ENCODE measurements at regions not wholly inside any gene's neighbourhood (a gene's known extent, or its start where the extent isn't known, plus 50 kb on each side); places are given as distances from the start of the nearest gene placed in this dataset.

DNA sequence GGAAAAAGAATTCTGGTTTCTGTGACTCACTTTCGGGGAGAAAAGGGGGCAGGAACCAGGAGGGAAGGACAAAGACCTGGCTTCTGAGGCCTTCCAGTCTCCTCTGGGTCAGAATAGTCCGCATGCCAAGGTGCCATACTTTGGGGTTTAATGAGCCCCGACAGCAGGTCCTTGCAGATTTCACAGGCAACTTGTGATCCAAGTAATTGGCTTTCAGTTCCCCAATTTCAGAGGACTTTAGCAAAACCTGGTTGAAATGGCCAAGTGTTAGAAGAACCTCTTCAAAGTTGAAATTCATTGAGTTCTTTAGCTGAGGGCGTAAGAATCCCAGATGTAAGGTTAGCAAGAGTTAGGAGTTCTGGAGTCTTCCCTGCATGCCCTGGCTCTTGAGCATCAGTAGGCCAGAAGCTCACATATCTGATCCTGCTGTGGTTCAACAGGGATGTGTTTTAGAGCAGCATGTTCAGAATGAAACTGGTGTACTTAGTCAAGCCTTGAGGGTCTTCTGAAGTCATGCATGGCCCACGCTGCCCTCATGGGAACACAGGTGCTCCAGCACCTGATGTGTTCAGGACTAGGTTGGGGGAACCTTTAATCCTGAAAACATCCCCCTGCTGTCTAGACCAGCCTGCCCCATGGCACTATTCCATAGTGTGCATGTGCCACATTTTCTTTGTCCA lies 143.0 kb downstream of the NUP35 start:
- Histone ChIP-seq H3K36me3 (ENCODE audit: control insufficient read depth in 3 of 3, insufficient read depth in 3 of 3, low read length in 3 of 3) (no peaks in the 10 kb centered on the region), H3K9ac (ENCODE audit: low read depth in 1 of 3, low read length in 3 of 3) (no peak overlapping the region), H3K4me3 (ENCODE audit: low read length in 3 of 3) (no peak overlapping the region), H3K27me3 (ENCODE audit: control insufficient read depth in 3 of 3, insufficient read depth in 3 of 3, low read length in 3 of 3) (no peaks in the 10 kb centered on the region), H3K9me3 (ENCODE audit: control insufficient read depth in 3 of 3, low read length in 3 of 3) (peaks cover 0 to 5% (median 0%) of the 10 kb centered on the region in 3 donors), H3K27ac (ENCODE audit: low read depth, low read length) (no peak overlapping the region), H3K4me1 (ENCODE audit: control insufficient read depth in 3 of 3, insufficient read depth in 3 of 3, low read length in 3 of 3) (no peaks in the 10 kb centered on the region)

DNA sequence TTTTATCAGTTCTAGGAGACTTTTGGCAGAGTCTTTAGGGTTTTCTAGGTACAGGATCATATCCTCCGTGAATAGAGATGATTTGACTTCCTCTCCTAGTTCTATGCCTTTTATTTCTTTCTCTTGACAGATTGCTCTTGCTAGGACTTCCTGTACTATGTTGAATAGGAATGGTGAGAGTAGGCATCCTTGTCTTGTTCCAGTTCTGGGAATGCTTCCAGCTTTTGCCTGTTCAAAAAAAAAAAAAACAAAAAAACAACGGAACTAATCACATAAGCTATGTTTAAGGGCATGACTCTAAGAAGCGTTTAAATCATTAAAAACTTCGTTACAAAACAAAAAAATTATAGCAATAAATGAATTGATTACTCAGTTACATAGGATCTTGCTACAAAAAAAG lies 145.7 kb downstream of the NUP35 start:
- Histone ChIP-seq H3K27ac (ENCODE audit: low read depth, low read length) (no peak overlapping the region), H3K9me3 (ENCODE audit: control insufficient read depth in 3 of 3, low read length in 3 of 3) (peaks cover 0 to 5% (median 0%) of the 10 kb centered on the region in 3 donors), H3K36me3 (ENCODE audit: control insufficient read depth in 3 of 3, insufficient read depth in 3 of 3, low read length in 3 of 3) (no peaks in the 10 kb centered on the region), H3K9ac (ENCODE audit: low read depth in 1 of 3, low read length in 3 of 3) (no peak overlapping the region), H3K27me3 (ENCODE audit: control insufficient read depth in 3 of 3, insufficient read depth in 3 of 3, low read length in 3 of 3) (no peaks in the 10 kb centered on the region), H3K4me1 (ENCODE audit: control insufficient read depth in 3 of 3, insufficient read depth in 3 of 3, low read length in 3 of 3) (no peaks in the 10 kb centered on the region), H3K4me3 (ENCODE audit: low read length in 3 of 3) (peak overlapping the region in 1 of 3 donors; percentile 7)

DNA sequence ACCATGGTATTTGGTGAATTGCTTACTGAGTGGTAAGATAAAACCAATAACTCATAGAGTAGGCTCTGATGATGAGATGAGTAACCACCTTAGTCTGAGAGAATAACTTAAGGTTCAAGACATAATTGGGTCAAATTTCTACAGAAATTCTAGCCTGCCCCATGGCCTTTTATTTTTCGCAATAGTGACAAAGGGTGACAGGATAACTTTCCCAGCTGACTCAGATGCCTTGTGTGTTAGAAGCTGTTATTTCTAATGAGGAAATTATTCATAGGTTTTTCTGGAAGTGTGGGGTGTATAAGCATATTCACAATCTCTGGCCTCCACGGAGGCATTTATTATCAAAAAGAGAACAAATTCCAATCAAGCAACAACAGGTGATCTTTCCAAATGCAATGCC lies 159.0 kb downstream of the NUP35 start:
- Histone ChIP-seq H3K9ac (ENCODE audit: low read depth in 1 of 3, low read length in 3 of 3) (no peak overlapping the region), H3K4me3 (ENCODE audit: low read length in 3 of 3) (no peak overlapping the region), H3K4me1 (ENCODE audit: control insufficient read depth in 3 of 3, insufficient read depth in 3 of 3, low read length in 3 of 3) (no peaks in the 10 kb centered on the region), H3K9me3 (ENCODE audit: control insufficient read depth in 3 of 3, low read length in 3 of 3) (no peaks in the 10 kb centered on the region), H3K27ac (ENCODE audit: low read depth, low read length) (no peak overlapping the region), H3K36me3 (ENCODE audit: control insufficient read depth in 3 of 3, insufficient read depth in 3 of 3, low read length in 3 of 3) (no peaks in the 10 kb centered on the region), H3K27me3 (ENCODE audit: control insufficient read depth in 3 of 3, insufficient read depth in 3 of 3, low read length in 3 of 3) (no peaks in the 10 kb centered on the region)

DNA sequence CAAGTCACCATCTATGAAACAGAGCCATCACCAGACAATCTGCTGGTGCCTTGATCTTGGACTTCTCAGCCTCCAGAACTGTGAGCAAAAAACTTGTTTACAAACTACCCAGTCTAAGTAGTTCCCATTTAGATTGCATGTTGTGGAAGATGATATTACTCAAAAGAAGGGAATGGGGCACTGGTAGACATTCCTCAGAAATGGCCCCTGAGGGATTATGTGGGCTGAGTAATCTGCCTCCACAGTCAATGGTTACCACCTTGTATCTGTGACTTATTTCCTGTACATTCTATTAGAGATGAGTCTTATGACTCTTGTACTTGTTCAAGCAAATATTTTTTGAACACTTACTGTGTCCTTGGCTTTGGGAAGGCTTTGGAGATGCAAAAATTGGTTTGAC lies 160.4 kb downstream of the NUP35 start:
- no peaks in the 10 kb centered on the region for H3K36me3 ChIP-seq (ENCODE audit: control insufficient read depth in 3 of 3, insufficient read depth in 3 of 3, low read length in 3 of 3)
- no peaks in the 10 kb centered on the region for H3K4me1 ChIP-seq (ENCODE audit: control insufficient read depth in 3 of 3, insufficient read depth in 3 of 3, low read length in 3 of 3)
- H3K27me3 ChIP-seq (ENCODE audit: control insufficient read depth in 3 of 3, insufficient read depth in 3 of 3, low read length in 3 of 3) = no peaks in the 10 kb centered on the region
- no peak overlapping the region for H3K9ac ChIP-seq (ENCODE audit: low read depth in 1 of 3, low read length in 3 of 3)
- H3K4me3 ChIP-seq (ENCODE audit: low read length in 3 of 3) = no peak overlapping the region
- no peak overlapping the region for H3K27ac ChIP-seq (ENCODE audit: low read depth, low read length)
- H3K9me3 ChIP-seq (ENCODE audit: control insufficient read depth in 3 of 3, low read length in 3 of 3) = no peaks in the 10 kb centered on the region

DNA sequence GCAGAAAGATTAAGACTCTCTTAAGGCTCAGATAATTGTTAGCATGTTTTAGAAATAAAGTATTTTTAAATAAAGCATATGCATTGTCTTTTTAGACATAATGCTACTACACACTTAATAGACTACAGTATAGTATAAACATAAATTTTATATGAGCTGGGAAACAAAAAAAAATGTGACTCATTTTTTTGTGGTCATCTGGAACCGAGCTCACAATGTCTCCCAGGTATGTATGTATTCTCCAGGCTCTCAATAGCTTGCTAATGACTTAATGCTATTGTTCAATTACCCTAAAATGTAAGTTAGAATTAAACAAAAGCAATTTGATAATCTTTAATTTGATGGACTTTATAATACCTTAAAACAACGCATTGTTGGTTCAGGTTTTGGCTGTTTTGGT lies 167.2 kb downstream of the NUP35 start:
- no peaks in the 10 kb centered on the region for H3K27me3 ChIP-seq (ENCODE audit: control insufficient read depth in 3 of 3, insufficient read depth in 3 of 3, low read length in 3 of 3)
- no peak overlapping the region for H3K9ac ChIP-seq (ENCODE audit: low read depth in 1 of 3, low read length in 3 of 3)
- no peak overlapping the region for H3K27ac ChIP-seq (ENCODE audit: low read depth, low read length)
- no peaks in the 10 kb centered on the region for H3K36me3 ChIP-seq (ENCODE audit: control insufficient read depth in 3 of 3, insufficient read depth in 3 of 3, low read length in 3 of 3)
- no peaks in the 10 kb centered on the region for H3K4me1 ChIP-seq (ENCODE audit: control insufficient read depth in 3 of 3, insufficient read depth in 3 of 3, low read length in 3 of 3)
- no peaks in the 10 kb centered on the region for H3K9me3 ChIP-seq (ENCODE audit: control insufficient read depth in 3 of 3, low read length in 3 of 3)
- no peak overlapping the region for H3K4me3 ChIP-seq (ENCODE audit: low read length in 3 of 3)

DNA sequence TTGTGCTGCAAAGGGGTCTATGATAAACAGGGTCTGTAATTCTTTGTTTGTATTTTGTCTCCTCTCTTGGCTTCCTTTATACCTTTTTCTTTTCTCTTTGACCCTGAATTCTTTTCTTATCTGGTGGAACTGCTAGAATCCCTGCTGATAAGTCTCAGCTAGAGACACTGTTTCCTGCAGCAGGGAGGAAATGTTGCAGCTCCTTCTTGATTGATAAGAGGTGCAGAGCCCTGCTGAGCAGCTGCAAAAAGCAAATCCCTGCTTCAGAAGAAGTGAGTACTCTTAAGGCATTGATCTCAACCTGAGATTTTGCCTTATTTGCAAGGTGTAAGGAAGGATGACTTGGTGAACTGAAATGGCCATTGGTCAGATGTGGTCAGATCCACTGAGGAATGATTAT lies 167.8 kb downstream of the NUP35 start:
- H3K27me3 ChIP-seq (ENCODE audit: control insufficient read depth in 3 of 3, insufficient read depth in 3 of 3, low read length in 3 of 3) = no peaks in the 10 kb centered on the region
- H3K36me3 ChIP-seq (ENCODE audit: control insufficient read depth in 3 of 3, insufficient read depth in 3 of 3, low read length in 3 of 3) = no peaks in the 10 kb centered on the region
- no peaks in the 10 kb centered on the region for H3K9me3 ChIP-seq (ENCODE audit: control insufficient read depth in 3 of 3, low read length in 3 of 3)
- H3K4me1 ChIP-seq (ENCODE audit: control insufficient read depth in 3 of 3, insufficient read depth in 3 of 3, low read length in 3 of 3) = no peaks in the 10 kb centered on the region
- H3K9ac ChIP-seq (ENCODE audit: low read depth in 1 of 3, low read length in 3 of 3) = no peak overlapping the region
- no peak overlapping the region for H3K4me3 ChIP-seq (ENCODE audit: low read length in 3 of 3)
- H3K27ac ChIP-seq (ENCODE audit: low read depth, low read length) = no peak overlapping the region

DNA sequence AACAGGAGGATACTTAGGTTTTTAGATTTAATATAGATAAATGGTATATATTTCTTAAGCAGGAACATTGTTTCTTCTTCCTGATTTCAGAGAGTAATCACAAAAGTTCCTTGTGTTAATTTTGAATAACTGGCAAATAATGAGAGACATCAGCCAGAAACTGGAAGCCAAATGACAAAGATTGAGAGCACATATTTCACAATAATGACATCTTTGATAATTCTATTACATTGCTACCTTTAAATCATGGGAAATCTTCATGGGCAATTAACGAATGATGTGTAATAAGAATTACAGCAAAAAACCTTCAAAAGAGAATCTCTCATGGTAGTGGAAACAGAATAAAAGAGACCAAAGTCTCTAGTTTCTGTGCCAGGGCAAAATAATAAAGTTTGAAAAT lies 215.1 kb downstream of the NUP35 start:
- Histone ChIP-seq H3K27me3 (ENCODE audit: control insufficient read depth in 3 of 3, insufficient read depth in 3 of 3, low read length in 3 of 3) (no peaks in the 10 kb centered on the region), H3K9ac (ENCODE audit: low read depth in 1 of 3, low read length in 3 of 3) (no peak overlapping the region), H3K36me3 (ENCODE audit: control insufficient read depth in 3 of 3, insufficient read depth in 3 of 3, low read length in 3 of 3) (no peaks in the 10 kb centered on the region), H3K4me1 (ENCODE audit: control insufficient read depth in 3 of 3, insufficient read depth in 3 of 3, low read length in 3 of 3) (no peaks in the 10 kb centered on the region), H3K9me3 (ENCODE audit: control insufficient read depth in 3 of 3, low read length in 3 of 3) (no peaks in the 10 kb centered on the region), H3K27ac (ENCODE audit: low read depth, low read length) (no peak overlapping the region), H3K4me3 (ENCODE audit: low read length in 3 of 3) (no peak overlapping the region)

DNA sequence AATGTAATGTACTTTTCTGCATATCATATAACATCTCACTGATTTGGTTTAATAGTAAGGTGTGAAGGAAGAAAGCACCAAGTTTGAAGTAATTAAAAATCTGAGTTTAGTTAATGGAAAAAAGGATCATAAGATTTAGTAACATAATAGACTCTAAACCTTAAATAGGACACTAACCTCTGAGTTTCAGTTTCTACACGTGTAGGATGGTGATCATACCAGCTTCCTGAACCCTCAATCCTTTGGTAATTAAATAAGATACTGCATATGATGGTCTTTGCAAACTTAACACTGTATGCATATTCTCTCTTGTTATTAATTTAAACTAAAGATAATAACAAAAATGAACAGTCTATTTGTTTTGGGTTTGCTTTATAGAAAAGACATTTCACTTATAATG lies 216.8 kb downstream of the NUP35 start:
- Histone ChIP-seq H3K4me1 (ENCODE audit: control insufficient read depth in 3 of 3, insufficient read depth in 3 of 3, low read length in 3 of 3) (no peaks in the 10 kb centered on the region), H3K4me3 (ENCODE audit: low read length in 3 of 3) (no peak overlapping the region), H3K27me3 (ENCODE audit: control insufficient read depth in 3 of 3, insufficient read depth in 3 of 3, low read length in 3 of 3) (no peaks in the 10 kb centered on the region), H3K9me3 (ENCODE audit: control insufficient read depth in 3 of 3, low read length in 3 of 3) (no peaks in the 10 kb centered on the region), H3K9ac (ENCODE audit: low read depth in 1 of 3, low read length in 3 of 3) (no peak overlapping the region), H3K36me3 (ENCODE audit: control insufficient read depth in 3 of 3, insufficient read depth in 3 of 3, low read length in 3 of 3) (no peaks in the 10 kb centered on the region), H3K27ac (ENCODE audit: low read depth, low read length) (no peak overlapping the region)

DNA sequence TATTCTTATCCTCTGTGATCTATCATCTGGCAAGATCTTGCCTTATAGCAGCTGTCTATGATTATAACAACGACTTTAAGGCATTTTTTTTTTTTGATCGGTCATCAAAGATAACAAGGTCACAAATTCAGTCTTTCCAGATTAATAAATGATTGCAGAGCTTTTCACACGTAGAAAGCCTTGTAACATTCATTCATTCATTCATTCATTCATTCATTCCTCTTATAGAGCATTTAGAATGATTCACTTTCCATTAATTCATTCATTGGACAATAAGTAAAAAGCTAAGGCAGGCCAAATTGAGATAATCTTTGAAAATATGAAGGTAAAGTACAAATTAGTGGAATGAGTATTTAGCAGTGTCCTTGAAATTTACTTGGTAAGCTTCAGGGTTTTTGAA lies 223.7 kb downstream of the NUP35 start:
- Histone ChIP-seq H3K36me3 (ENCODE audit: control insufficient read depth in 3 of 3, insufficient read depth in 3 of 3, low read length in 3 of 3) (no peaks in the 10 kb centered on the region), H3K27me3 (ENCODE audit: control insufficient read depth in 3 of 3, insufficient read depth in 3 of 3, low read length in 3 of 3) (no peaks in the 10 kb centered on the region)

DNA sequence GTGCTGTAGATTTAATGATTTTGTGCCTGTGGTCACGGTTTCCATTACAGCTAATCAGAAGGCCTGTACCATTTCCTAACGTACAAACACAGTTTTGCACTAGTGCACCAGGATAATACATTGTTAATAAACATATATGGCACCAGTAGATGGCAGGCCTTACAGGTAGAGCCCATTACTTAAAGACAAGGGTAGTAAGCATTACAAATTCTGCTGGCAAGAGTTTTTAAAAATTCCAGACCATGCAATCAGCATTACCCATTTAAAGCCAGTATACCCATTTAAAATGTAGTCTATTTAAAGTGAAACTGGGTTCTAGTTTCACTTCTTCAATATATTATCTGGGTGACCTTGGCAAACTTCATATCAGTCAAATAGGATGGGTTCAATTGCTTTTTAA lies 224.2 kb downstream of the NUP35 start:
- Histone ChIP-seq H3K27me3 (ENCODE audit: control insufficient read depth in 3 of 3, insufficient read depth in 3 of 3, low read length in 3 of 3) (no peaks in the 10 kb centered on the region), H3K27ac (ENCODE audit: low read depth, low read length) (no peak overlapping the region), H3K4me1 (ENCODE audit: control insufficient read depth in 3 of 3, insufficient read depth in 3 of 3, low read length in 3 of 3) (no peaks in the 10 kb centered on the region), H3K4me3 (ENCODE audit: low read length in 3 of 3) (no peak overlapping the region), H3K9ac (ENCODE audit: low read depth in 1 of 3, low read length in 3 of 3) (no peak overlapping the region), H3K9me3 (ENCODE audit: control insufficient read depth in 3 of 3, low read length in 3 of 3) (no peaks in the 10 kb centered on the region), H3K36me3 (ENCODE audit: control insufficient read depth in 3 of 3, insufficient read depth in 3 of 3, low read length in 3 of 3) (no peaks in the 10 kb centered on the region)

More for the DNA sequence above, 223.7 kb downstream of the NUP35 start:
- Histone ChIP-seq H3K4me3 (ENCODE audit: low read length in 3 of 3) (no peak overlapping the region), H3K4me1 (ENCODE audit: control insufficient read depth in 3 of 3, insufficient read depth in 3 of 3, low read length in 3 of 3) (no peaks in the 10 kb centered on the region), H3K9ac (ENCODE audit: low read depth in 1 of 3, low read length in 3 of 3) (no peak overlapping the region), H3K9me3 (ENCODE audit: control insufficient read depth in 3 of 3, low read length in 3 of 3) (no peaks in the 10 kb centered on the region), H3K27ac (ENCODE audit: low read depth, low read length) (no peak overlapping the region)
